HG02981 (cell line): ENCODE measurements at regions not wholly inside any gene's neighbourhood (a gene's known extent, or its start where the extent isn't known, plus 50 kb on each side); places are given as distances from the start of the nearest gene placed in this dataset.

Source experiments
- ATAC-seq: cut with Tn5 transposase; IDR thresholded peaks from one replicate; pipeline ENCODE4 v1.9.1; 2021; ENCODE audit warnings: mild to moderate bottlenecking, moderate library complexity; ENCODE audit not compliant: unreplicated experiment

- no peak for ATAC-seq
These were observed 116.1 kb downstream of the FAM43A start for GRCh38 chr3:194801461-194802432.

GRCh38 chr3:194804796-194805195, 119.1 kb downstream of the FAM43A start:
- ATAC-seq, result no peak

- ATAC-seq, result no peak
These were observed 119.9 kb downstream of the FAM43A start for GRCh38 chr3:194805546-194805945.

- ATAC-seq, result no peak
These were observed 121.4 kb downstream of the FAM43A start for GRCh38 chr3:194806991-194807630.

GRCh38 chr3:194808640-194809097, 123.0 kb downstream of the FAM43A start:
- ATAC-seq, result no peak

GRCh38 chr3:194809382-194809781, 123.7 kb downstream of the FAM43A start:
- no peak for ATAC-seq

- no peak for ATAC-seq
These were observed 124.4 kb downstream of the FAM43A start for GRCh38 chr3:194810076-194810475.

GRCh38 chr3:194811118-194811517, 125.4 kb downstream of the FAM43A start:
- ATAC-seq, result no peak

- no peak for ATAC-seq
These were observed 126.5 kb downstream of the FAM43A start for GRCh38 chr3:194812176-194812575.

GRCh38 chr3:194814878-194815357, 129.2 kb downstream of the FAM43A start:
- ATAC-seq, result no peak

- no peak for ATAC-seq
These were observed 131.3 kb downstream of the FAM43A start for GRCh38 chr3:194816748-194817591.

- no peak for ATAC-seq
These were observed 131.9 kb downstream of the FAM43A start for GRCh38 chr3:194817592-194817930.

GRCh38 chr3:194817936-194818335, 132.3 kb downstream of the FAM43A start:
- ATAC-seq, result no peak

- ATAC-seq, result no peak
These were observed 138.4 kb downstream of the FAM43A start for GRCh38 chr3:194824100-194824499.

GRCh38 chr3:194824701-194825111, 139.0 kb downstream of the FAM43A start:
- no peak for ATAC-seq

- no peak for ATAC-seq
These were observed 140.9 kb downstream of the FAM43A start for GRCh38 chr3:194826594-194826993.

GRCh38 chr3:194827486-194827885, 141.8 kb downstream of the FAM43A start:
- ATAC-seq, result no peak

- ATAC-seq, result no peak
These were observed 142.4 kb downstream of the FAM43A start for GRCh38 chr3:194828116-194828515.

- ATAC-seq, result no peak
These were observed 143.2 kb downstream of the FAM43A start for GRCh38 chr3:194828926-194829325.

GRCh38 chr3:194830401-194830800, 144.7 kb downstream of the FAM43A start:
- ATAC-seq, result no peak

GRCh38 chr3:194830978-194831377, 145.3 kb downstream of the FAM43A start:
- no peak for ATAC-seq
